ENCODE measurements at regions not wholly inside any gene's neighbourhood (a gene's known extent, or its start where the extent isn't known, plus 50 kb on each side); places are given as distances from the start of the nearest gene placed in this dataset.
A peak's percentile ranks its signal among the peaks of the same experiment; 100 is the strongest.

GRCh38 chr4:111228396-111228795, 605.5 kb upstream of the PITX2 start:
- H3K9me1 ChIP-seq (ENCODE audit: insufficient read depth, low read length) = 0 out of 2 replicates have a peak, but pooled peaks cover 3% of the 10 kb centered on the region
- WGBS, 2 experiments (ENCODE audit: extremely low coverage in 2 of 2, insufficient read length in 1 of 2) = no CpG with 5 or more reads among the region's 1 CpG
- H4K20me1 ChIP-seq (ENCODE audit: insufficient read depth, low read length) = no peaks in the 10 kb centered on the region
- H3K27me3 ChIP-seq (ENCODE audit: control insufficient read depth, insufficient read depth, low read length) = no peaks in the 10 kb centered on the region
- H3K36me3 ChIP-seq (ENCODE audit: control insufficient read depth, insufficient read depth, low read length) = no peaks in the 10 kb centered on the region
- CTCF ChIA-PET = no interaction called here
- no peak overlapping the region for H3K14ac ChIP-seq (replicated peaks; ENCODE audit: low read depth, low read length)
- no peak overlapping the region for H2BK15ac ChIP-seq (ENCODE audit: low read depth, low read length)
- POLR2A ChIA-PET (ENCODE audit: unreplicated experiment) = no interaction called here
- no peak overlapping the region for H2AK9ac ChIP-seq (replicated peaks; ENCODE audit: low read depth, low read length, poor library complexity)
- in situ Hi-C loops (cut with MboI; ENCODE audit: low sequenced_read_pairs) = no loop called here
- TF ChIP-seq BHLHE40 (IDR thresholded peaks at IDR 0.05; ENCODE audit: low read depth, low read length) (no peak), FOS (IDR thresholded peaks at IDR 0.05; ENCODE audit: low read depth, low read length) (no peak), RAD21 (IDR thresholded peaks at IDR 0.05; ENCODE audit: low read length) (no peak), SMC3 (IDR thresholded peaks at IDR 0.05; ENCODE audit: low read depth, low read length) (no peak), NFE2L2 (IDR thresholded peaks at IDR 0.05; ENCODE audit: low read depth, low read length) (no peak), MXI1 (IDR thresholded peaks at IDR 0.05; ENCODE audit: borderline replicate concordance, low read depth, low read length) (no peak), CTCF (conservative IDR thresholded peaks at IDR 0.05; ENCODE audit: low read depth, low read length) (no peak), RFX5 (IDR thresholded peaks at IDR 0.05; ENCODE audit: low read depth, low read length) (no peak), USF2 (IDR thresholded peaks at IDR 0.05; ENCODE audit: low read depth, low read length) (no peak), CEBPB (IDR thresholded peaks at IDR 0.05; ENCODE audit: low read depth, low read length) (no peak)
- no peak overlapping the region for H4K91ac ChIP-seq (ENCODE audit: insufficient read depth, low read depth, low read length)
- DNase-seq = peak; percentile 9
- no peak overlapping the region; the same call in 1 of the 2 replicates for H4K5ac ChIP-seq (ENCODE audit: low read depth, low read length)
- peak overlapping the region; percentile 45; the same call in 1 of the 2 replicates for H3K4me2 ChIP-seq (ENCODE audit: low read depth, low read length)
- H3K9me3 ChIP-seq (ENCODE audit: control insufficient read depth, insufficient read depth, low read length) = no peaks in the 10 kb centered on the region; the same call in 1 of the 2 replicates
- dilution Hi-C loops (cut with HindIII; ENCODE audit: low sequenced_read_pairs, unreplicated experiment) = no loop called here
- H3K9ac ChIP-seq (ENCODE audit: low read depth, low read length) = no peak overlapping the region
- no TSS peak for BruUV-seq (replicated peaks)
- peak overlapping the region; percentile 14 for H3K4ac ChIP-seq (ENCODE audit: low read depth, low read length)
- H2BK5ac ChIP-seq (ENCODE audit: low read depth, low read length, poor library complexity, severe bottlenecking) = no peak overlapping the region
- H2AK5ac ChIP-seq (ENCODE audit: low read depth, low read length) = no peak overlapping the region
- no peaks in the 10 kb centered on the region for H3K79me1 ChIP-seq (ENCODE audit: low read depth in 1 of 2, low read length in 2 of 2)
- no peak overlapping the region for H2BK120ac ChIP-seq (ENCODE audit: low read depth, low read length)
- no peak overlapping the region for H3K4me3 ChIP-seq (ENCODE audit: insufficient read depth, low read depth, low read length)
- H2AFZ ChIP-seq (replicated peaks; ENCODE audit: low read length, poor library complexity) = no peak overlapping the region
- H3K4me1 ChIP-seq (ENCODE audit: control insufficient read depth, insufficient read depth, low read length) = peaks cover 5% of the 10 kb centered on the region; the same call in 1 of the 2 replicates
- H4K8ac ChIP-seq (ENCODE audit: low read depth in 2 of 2, low read length in 2 of 2) = 0 out of 4 replicates have a peak overlapping the region, but pooled peaks of 1 of the 2 experiments have one; percentile 22
- intact Hi-C loops (cut with micrococcal nuclease) = no loop called here
- H3K23ac ChIP-seq (ENCODE audit: low read depth, low read length) = no peak overlapping the region
- H3K27ac ChIP-seq (ENCODE audit: insufficient read depth, low read length) = no peak overlapping the region
- H3K56ac ChIP-seq (ENCODE audit: extremely low read depth, insufficient read depth, low read length) = no peak overlapping the region
- ATAC-seq (ENCODE audit: low read depth) = peak; percentile 9; the same call in 1 of the 2 replicates
- H3K18ac ChIP-seq (ENCODE audit: low read depth, low read length) = peak overlapping the region; percentile 59; the same call in 1 of the 2 replicates
- H2BK20ac ChIP-seq (ENCODE audit: low read depth, low read length) = peak overlapping the region; percentile 16; the same call in 1 of the 2 replicates

Data from IMR-90 (cell line).